ENCODE measurements at regions not wholly inside any gene's neighbourhood (a gene's known extent, or its start where the extent isn't known, plus 50 kb on each side); places are given as distances from the start of the nearest gene placed in this dataset.

GRCh38 chr2:179376881-179377280 is 112.2 kb upstream of the SESTD1 start:
- TF ChIP-seq POLR2A (IDR thresholded peaks at IDR 0.05) (no peak), EP300 (IDR thresholded peaks at IDR 0.05; ENCODE audit: low read depth) (no peak), CTCF (IDR thresholded peaks at IDR 0.05) (no peak)

Data from transverse colon (tissue), 3 donors.